ENCODE measurements at regions not wholly inside any gene's neighbourhood (a gene's known extent, or its start where the extent isn't known, plus 50 kb on each side); places are given as distances from the start of the nearest gene placed in this dataset.

DNA sequence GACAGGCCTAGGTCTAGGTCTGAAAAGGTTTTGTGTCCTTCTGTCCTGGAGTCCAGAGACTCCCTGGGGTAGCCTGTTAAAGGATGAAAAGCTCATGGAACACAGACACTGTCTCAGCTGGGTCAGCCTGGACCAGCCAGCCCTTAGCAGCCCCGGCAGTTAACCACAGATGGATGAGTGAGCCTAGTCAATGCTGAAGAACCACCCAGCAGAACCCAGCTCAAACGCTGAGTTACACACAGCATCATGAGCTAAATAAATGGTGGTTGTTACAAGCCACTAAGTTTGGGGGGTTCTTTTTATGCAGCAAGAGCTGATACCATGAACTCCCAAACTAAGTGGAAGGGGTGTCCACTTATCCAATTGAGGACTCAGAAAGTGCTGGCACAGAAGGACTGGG is 472.8 kb upstream of the PROK2 start:
- CTCF ChIA-PET, result no interaction called here
- TF ChIP-seq EZH2 (IDR thresholded peaks at IDR 0.05; ENCODE audit: borderline replicate concordance, low read depth, low read length, severe bottlenecking) (no peak), POLR2A (IDR thresholded peaks at IDR 0.05; ENCODE audit: low read depth, low read length) (no peak), JUN (IDR thresholded peaks at IDR 0.05; ENCODE audit: borderline replicate concordance, insufficient read depth, insufficient read length, low read depth) (no peak), GATA2 (IDR thresholded peaks at IDR 0.05; ENCODE audit: insufficient read depth, insufficient read length, low read depth, low read length) (no peak), MYC (IDR thresholded peaks at IDR 0.05; ENCODE audit: low read depth, low read length) (no peak), POLR2AphosphoS5 (IDR thresholded peaks at IDR 0.05; ENCODE audit: insufficient read depth, low read depth, low read length) (no peak), FOS (IDR thresholded peaks at IDR 0.05; ENCODE audit: borderline replicate concordance, insufficient read depth, low read length) (no peak)
- TF ChIP-seq, protein P1, sequence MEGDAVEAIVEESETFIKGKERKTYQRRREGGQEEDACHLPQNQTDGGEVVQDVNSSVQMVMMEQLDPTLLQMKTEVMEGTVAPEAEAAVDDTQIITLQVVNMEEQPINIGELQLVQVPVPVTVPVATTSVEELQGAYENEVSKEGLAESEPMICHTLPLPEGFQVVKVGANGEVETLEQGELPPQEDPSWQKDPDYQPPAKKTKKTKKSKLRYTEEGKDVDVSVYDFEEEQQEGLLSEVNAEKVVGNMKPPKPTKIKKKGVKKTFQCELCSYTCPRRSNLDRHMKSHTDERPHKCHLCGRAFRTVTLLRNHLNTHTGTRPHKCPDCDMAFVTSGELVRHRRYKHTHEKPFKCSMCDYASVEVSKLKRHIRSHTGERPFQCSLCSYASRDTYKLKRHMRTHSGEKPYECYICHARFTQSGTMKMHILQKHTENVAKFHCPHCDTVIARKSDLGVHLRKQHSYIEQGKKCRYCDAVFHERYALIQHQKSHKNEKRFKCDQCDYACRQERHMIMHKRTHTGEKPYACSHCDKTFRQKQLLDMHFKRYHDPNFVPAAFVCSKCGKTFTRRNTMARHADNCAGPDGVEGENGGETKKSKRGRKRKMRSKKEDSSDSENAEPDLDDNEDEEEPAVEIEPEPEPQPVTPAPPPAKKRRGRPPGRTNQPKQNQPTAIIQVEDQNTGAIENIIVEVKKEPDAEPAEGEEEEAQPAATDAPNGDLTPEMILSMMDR (IDR thresholded peaks at IDR 0.05; ENCODE audit: extremely low read depth in 1 of 2, insufficient read depth in 1 of 2, low read depth in 1 of 2, low read length in 2 of 2), result no peak
- TF ChIP-seq, protein P2, sequence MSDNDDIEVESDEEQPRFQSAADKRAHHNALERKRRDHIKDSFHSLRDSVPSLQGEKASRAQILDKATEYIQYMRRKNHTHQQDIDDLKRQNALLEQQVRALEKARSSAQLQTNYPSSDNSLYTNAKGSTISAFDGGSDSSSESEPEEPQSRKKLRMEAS (IDR thresholded peaks at IDR 0.05; ENCODE audit: insufficient read depth, insufficient read length), result no peak
- H2AFZ ChIP-seq (ENCODE audit: low read depth, low read length), result no peak overlapping the region
- no peaks in the 10 kb centered on the region for H3K36me3 ChIP-seq (ENCODE audit: control insufficient read depth in 2 of 2, extremely low read depth in 1 of 2, insufficient read depth in 2 of 2, low read length in 2 of 2)
- no peak overlapping the region for H3K4me2 ChIP-seq (ENCODE audit: insufficient read depth, low read length)
- no peak overlapping the region for H3K4me3 ChIP-seq (replicated peaks in 1 of 3; ENCODE audit: insufficient read depth in 1 of 3, low read depth in 1 of 3, low read length in 3 of 3)
- BruUV-seq (replicated peaks), result no TSS peak
- H3K4me1 ChIP-seq (ENCODE audit: control insufficient read depth, extremely low read depth, insufficient read depth, low read length), result no peaks in the 10 kb centered on the region
- dilution Hi-C loops (cut with MboI; ENCODE audit: extremely low pct_ligation_motif_present, low sequenced_read_pairs) (no loop called here), intact Hi-C loops (cut with micrococcal nuclease) (no loop called here)
- no peaks in the 10 kb centered on the region for H3K9me1 ChIP-seq (replicated peaks; ENCODE audit: control insufficient read depth, extremely low read depth, insufficient read depth, low read length)
- FAIRE-seq (no peak), DNase-seq (ENCODE audit: low read depth, low spot score) (no peak)
- no peaks in the 10 kb centered on the region for H3K79me2 ChIP-seq (ENCODE audit: control insufficient read depth, insufficient read depth, low read length)
- POLR2A ChIA-PET, result no interaction called here
- H3K27me3 ChIP-seq (ENCODE audit: control insufficient read depth in 2 of 2, insufficient read depth in 2 of 2, low read length in 2 of 2), result peaks cover 25 to 45% of the 10 kb centered on the region in 2 experiments
- no peak overlapping the region for H3K27ac ChIP-seq (ENCODE audit: insufficient read depth, low read depth, low read length)
- H4K20me1 ChIP-seq (replicated peaks; ENCODE audit: control insufficient read depth, extremely low read depth, insufficient read depth, low read length), result no peaks in the 10 kb centered on the region
- no peak overlapping the region for H3K9ac ChIP-seq (replicated peaks; ENCODE audit: extremely low read depth, insufficient read depth, low read length)
- H3K9me3 ChIP-seq (replicated peaks; ENCODE audit: control insufficient read depth, insufficient read depth, low read length), result no peaks in the 10 kb centered on the region

Data from endothelial cell of umbilical vein (primary cell).